OCI-LY7 (cell line): ENCODE measurements at regions not wholly inside any gene's neighbourhood (a gene's known extent, or its start where the extent isn't known, plus 50 kb on each side); places are given as distances from the start of the nearest gene placed in this dataset.

ENCODE experiments used
- BruUV-seq: library from RNA; stranded (reverse); fragments of 400-500 nt; replicated peaks from 2 replicates; lab custom pipeline; 2021; lab: Mats Ljungman, UMichigan
- CTCF ChIA-PET: fragments of 300-600 bp; sonication (Branson Sonifier 250); formaldehyde crosslinking; loops from one replicate; lab custom pipeline; 2022; ENCODE audit warnings: antibody characterized with exemption; ENCODE audit not compliant: unreplicated experiment; lab: Charles Lee
- POLR2A ChIA-PET: fragments of 300-600 bp; sonication (Branson Sonifier 250); formaldehyde crosslinking; loops from one replicate; lab custom pipeline; 2022; ENCODE audit warnings: antibody characterized with exemption; lab: Charles Lee
- DNase-seq: peaks from one replicate; pipeline ENCODE4 v3.0.0-alpha.2; 2015; ENCODE audit warnings: low spot score
- H2AFZ ChIP-seq: fragments of 200-600 bp; sonication (generic), shearing (Covaris generic); 2 replicates; pipeline ENCODE4 v1.6.1; 2014; ENCODE audit warnings: mild to moderate bottlenecking, antibody characterized with exemption, low read length, moderate library complexity
- H3K27ac ChIP-seq: fragments of 200-600 bp; sonication (generic); 2 replicates; pipeline ENCODE4 v1.5.1; 2014; ENCODE audit warnings: mixed run types, low read depth, mild to moderate bottlenecking, moderate library complexity, low read length, inconsistent platforms; ENCODE audit not compliant: poor library complexity, severe bottlenecking
- H3K36me3 ChIP-seq: fragments of 200-600 bp; sonication (generic); 2 replicates; pipeline ENCODE4 v1.6.1; 2014; ENCODE audit warnings: mild to moderate bottlenecking, antibody characterized with exemption, low read length, moderate library complexity, mixed read lengths; ENCODE audit not compliant: insufficient read depth
- H3K4me1 ChIP-seq: fragments of 200-600 bp; sonication (generic); 2 replicates; pipeline ENCODE4 v1.5.1; 2014; ENCODE audit warnings: mild to moderate bottlenecking, low read length; ENCODE audit not compliant: insufficient read depth, poor library complexity, severe bottlenecking
- H3K4me2 ChIP-seq: fragments of 200-600 bp; sonication (generic); 2 replicates; pipeline ENCODE4 v1.6.1; 2014; ENCODE audit warnings: mild to moderate bottlenecking, low read length
- H3K4me3 ChIP-seq: fragments of 200-600 bp; sonication (generic); 2 replicates; pipeline ENCODE4 v1.5.1; 2014; ENCODE audit warnings: mild to moderate bottlenecking, low read depth, low read length; ENCODE audit not compliant: poor library complexity, severe bottlenecking
- H3K79me2 ChIP-seq: fragments of 200-600 bp; sonication (generic); 2 replicates; pipeline ENCODE4 v1.6.1; 2016; ENCODE audit warnings: low read depth, mild to moderate bottlenecking, low read length, moderate library complexity, mixed read lengths; ENCODE audit not compliant: insufficient read depth
- H3K9me2 ChIP-seq: fragments of 200-600 bp; sonication (generic); 2 replicates; pipeline ENCODE4 v1.6.1; 2016; ENCODE audit warnings: mild to moderate bottlenecking, low read length, mixed read lengths; ENCODE audit not compliant: insufficient read depth
- H3K9me3 ChIP-seq: fragments of 200-600 bp; sonication (generic); 2 replicates; pipeline ENCODE4 v1.6.1; 2014; ENCODE audit warnings: mild to moderate bottlenecking, mixed run types, low read length, mixed read lengths
- H4K20me1 ChIP-seq: fragments of 200-600 bp; sonication (generic); 2 replicates; pipeline ENCODE4 v1.6.1; 2014; ENCODE audit warnings: mild to moderate bottlenecking, antibody characterized with exemption, low read length, moderate library complexity, mixed read lengths; ENCODE audit not compliant: insufficient read depth
- EZH2phosphoT487 ChIP-seq: fragments of 200-600 bp; sonication (generic); IDR thresholded peaks from 2 replicates; pipeline ENCODE4 v1.6.1; 2018; ENCODE audit warnings: low read depth, borderline replicate concordance, mild to moderate bottlenecking, mixed run types, antibody characterized with exemption, low read length, moderate library complexity, mixed read lengths
- intact Hi-C: fragments of 100-400 bp; cut with micrococcal nuclease; formaldehyde crosslinking; loops from one replicate; pipeline ENCODE4 v1.10.0; 2022; ENCODE audit not compliant: unreplicated experiment
- TF ChIP-seq, protein P1 (sequence below): fragments of 200-600 bp; sonication (generic); conservative IDR thresholded peaks from 2 replicates; pipeline ENCODE4 v1.5.1; 2014; ENCODE audit warnings: mild to moderate bottlenecking, antibody characterized with exemption, low read length, moderate library complexity, mixed read lengths

DNA sequence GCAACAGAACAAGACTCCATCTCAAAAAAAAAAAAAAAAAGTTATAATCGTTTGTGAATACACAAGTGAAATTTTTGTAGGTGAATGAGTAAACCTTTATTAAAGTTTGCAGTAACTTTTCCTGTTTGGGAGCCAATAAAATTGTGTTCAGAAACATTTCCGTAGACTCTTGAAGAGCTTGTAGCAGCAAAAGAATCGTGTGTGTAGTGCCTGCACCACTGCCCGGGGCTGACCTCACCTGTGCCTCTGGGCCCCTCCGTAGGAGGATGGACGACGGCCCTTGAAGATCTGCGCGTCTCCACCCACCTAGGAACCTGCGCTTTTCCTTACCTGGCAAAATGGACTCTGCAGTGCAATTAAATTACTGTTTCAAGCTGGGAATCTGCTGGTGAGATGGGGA, 366.0 kb downstream of the THBS2 start:
- no TSS peak for BruUV-seq
- no peaks in the 10 kb centered on the region for H3K9me2 ChIP-seq
- H3K27ac ChIP-seq: no peak overlapping the region
- ChIA-PET POLR2A (no interaction called here), CTCF (no interaction called here)
- no peak for DNase-seq
- H2AFZ ChIP-seq: no peak overlapping the region
- H3K79me2 ChIP-seq: no peaks in the 10 kb centered on the region
- H3K4me3 ChIP-seq: no peak overlapping the region
- no peaks in the 10 kb centered on the region for H4K20me1 ChIP-seq
- intact Hi-C loops: no loop called here
- H3K36me3 ChIP-seq: no peaks in the 10 kb centered on the region
- no peaks in the 10 kb centered on the region for H3K9me3 ChIP-seq
- TF ChIP-seq, protein P1, sequence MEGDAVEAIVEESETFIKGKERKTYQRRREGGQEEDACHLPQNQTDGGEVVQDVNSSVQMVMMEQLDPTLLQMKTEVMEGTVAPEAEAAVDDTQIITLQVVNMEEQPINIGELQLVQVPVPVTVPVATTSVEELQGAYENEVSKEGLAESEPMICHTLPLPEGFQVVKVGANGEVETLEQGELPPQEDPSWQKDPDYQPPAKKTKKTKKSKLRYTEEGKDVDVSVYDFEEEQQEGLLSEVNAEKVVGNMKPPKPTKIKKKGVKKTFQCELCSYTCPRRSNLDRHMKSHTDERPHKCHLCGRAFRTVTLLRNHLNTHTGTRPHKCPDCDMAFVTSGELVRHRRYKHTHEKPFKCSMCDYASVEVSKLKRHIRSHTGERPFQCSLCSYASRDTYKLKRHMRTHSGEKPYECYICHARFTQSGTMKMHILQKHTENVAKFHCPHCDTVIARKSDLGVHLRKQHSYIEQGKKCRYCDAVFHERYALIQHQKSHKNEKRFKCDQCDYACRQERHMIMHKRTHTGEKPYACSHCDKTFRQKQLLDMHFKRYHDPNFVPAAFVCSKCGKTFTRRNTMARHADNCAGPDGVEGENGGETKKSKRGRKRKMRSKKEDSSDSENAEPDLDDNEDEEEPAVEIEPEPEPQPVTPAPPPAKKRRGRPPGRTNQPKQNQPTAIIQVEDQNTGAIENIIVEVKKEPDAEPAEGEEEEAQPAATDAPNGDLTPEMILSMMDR: no peak
- TF ChIP-seq EZH2phosphoT487: no peak
- no peak overlapping the region for H3K4me2 ChIP-seq
- H3K4me1 ChIP-seq: no peaks in the 10 kb centered on the region

DNA sequence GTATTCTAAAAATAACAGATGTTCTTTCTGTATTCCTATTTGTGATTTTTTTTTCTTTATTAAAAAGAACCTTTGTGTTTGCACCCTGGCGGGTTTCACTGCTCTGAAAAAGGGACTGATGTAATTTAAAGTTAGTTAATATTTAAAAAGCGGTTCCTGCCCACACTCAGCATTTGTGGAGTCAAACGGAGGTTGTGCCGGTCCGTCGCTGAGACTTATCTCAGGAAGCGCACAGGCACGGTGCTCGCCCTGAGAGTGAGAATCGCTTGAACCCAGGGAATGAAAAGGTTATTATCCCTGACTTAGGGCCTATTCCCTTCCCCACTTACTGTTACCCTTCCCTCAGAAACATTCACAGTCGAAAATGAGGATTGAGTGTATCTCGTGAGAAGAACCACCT, 366.7 kb downstream of the THBS2 start:
- BruUV-seq: no TSS peak
- CTCF ChIA-PET: no interaction called here
- no peak for DNase-seq
- Histone ChIP-seq H3K4me2 (no peak overlapping the region), H3K9me2 (no peaks in the 10 kb centered on the region), H3K4me1 (no peaks in the 10 kb centered on the region), H4K20me1 (no peaks in the 10 kb centered on the region), H2AFZ (no peak overlapping the region), H3K36me3 (no peaks in the 10 kb centered on the region), H3K4me3 (no peak overlapping the region), H3K27ac (no peak overlapping the region), H3K9me3 (no peaks in the 10 kb centered on the region), H3K79me2 (no peaks in the 10 kb centered on the region)
- intact Hi-C loops: no loop called here
- POLR2A ChIA-PET: no interaction called here
- TF ChIP-seq, protein P1: no peak
- TF ChIP-seq EZH2phosphoT487: no peak

- ChIA-PET POLR2A (no interaction called here), CTCF (no interaction called here)
- no peaks in the 10 kb centered on the region for H3K79me2 ChIP-seq
- DNase-seq: no peak
- H3K9me2 ChIP-seq: no peaks in the 10 kb centered on the region
- H2AFZ ChIP-seq: no peak overlapping the region
- BruUV-seq: no TSS peak
- no peaks in the 10 kb centered on the region for H3K9me3 ChIP-seq
- H4K20me1 ChIP-seq: no peaks in the 10 kb centered on the region
- H3K36me3 ChIP-seq: no peaks in the 10 kb centered on the region
- H3K4me1 ChIP-seq: no peaks in the 10 kb centered on the region
- intact Hi-C loops: no loop called here
- TF ChIP-seq, protein P1: no peak
- no peak for TF ChIP-seq EZH2phosphoT487
- H3K27ac ChIP-seq: no peak overlapping the region
- H3K4me3 ChIP-seq: no peak overlapping the region
- H3K4me2 ChIP-seq: no peak overlapping the region
Observed at GRCh38 chr6:168885751-168886742, 367.6 kb downstream of the THBS2 start.
